ENCODE measurements at regions not wholly inside any gene's neighbourhood (a gene's known extent, or its start where the extent isn't known, plus 50 kb on each side); places are given as distances from the start of the nearest gene placed in this dataset.

DNA sequence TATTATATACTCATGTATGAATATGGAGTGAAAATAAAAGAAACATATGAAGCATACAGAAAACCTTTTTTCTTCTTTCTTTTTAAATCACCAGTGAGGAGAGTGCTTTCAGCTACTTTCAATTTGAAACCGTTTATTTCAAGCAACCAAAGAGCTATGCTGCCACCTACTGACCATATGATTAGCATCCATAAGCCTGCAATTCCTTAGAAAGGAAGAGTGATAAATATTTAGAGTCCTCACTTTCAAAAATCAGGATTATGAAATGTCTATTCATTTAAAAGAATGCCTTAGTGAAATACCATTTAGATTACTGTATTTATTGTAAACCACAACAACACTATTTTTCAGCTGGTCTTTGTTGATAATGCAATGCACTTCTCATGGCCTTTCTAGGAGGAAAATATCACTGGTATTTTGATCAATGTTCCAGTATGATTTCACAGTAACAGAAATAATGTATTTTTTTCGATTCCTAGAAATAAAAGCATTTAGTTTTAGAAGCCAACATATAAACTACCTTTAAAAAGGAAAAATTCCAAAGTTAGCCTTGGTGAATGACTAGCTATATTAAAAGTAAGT is 667.6 kb downstream of the PCDH18 start:
- TF ChIP-seq CTCF (IDR thresholded peaks at IDR 0.05) = peak; percentile 80
- no peak for TF ChIP-seq ZFX (IDR thresholded peaks at IDR 0.05; ENCODE audit: borderline replicate concordance)
- H3K27ac ChIP-seq = no peak overlapping the region

GRCh38 chr4:136863756-136864155 is 668.5 kb downstream of the PCDH18 start:
- no peak overlapping the region for H3K27ac ChIP-seq
- TF ChIP-seq ZFX (IDR thresholded peaks at IDR 0.05; ENCODE audit: borderline replicate concordance) (no peak), CTCF (IDR thresholded peaks at IDR 0.05) (no peak)

DNA sequence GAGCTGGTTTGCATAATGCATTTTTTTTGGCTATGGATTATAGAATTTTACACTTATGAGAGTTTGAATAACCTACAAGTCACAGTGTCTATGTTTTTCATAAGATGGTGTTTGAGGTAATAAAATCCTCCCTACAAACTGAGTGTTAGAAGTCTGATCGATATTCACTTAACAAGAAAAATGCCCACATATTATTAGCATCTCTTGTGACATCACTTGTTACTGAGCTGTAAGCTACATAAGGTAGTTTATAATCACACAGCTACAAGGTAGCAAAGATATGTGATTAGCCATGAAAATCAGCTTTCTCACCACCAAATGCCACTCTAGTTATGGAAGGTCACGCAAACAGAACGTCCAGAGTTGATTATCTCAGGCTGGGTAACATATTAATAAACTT is 669.6 kb downstream of the PCDH18 start:
- no peak overlapping the region for H3K27ac ChIP-seq
- TF ChIP-seq ZFX (IDR thresholded peaks at IDR 0.05; ENCODE audit: borderline replicate concordance) = no peak
- TF ChIP-seq CTCF (IDR thresholded peaks at IDR 0.05) = no peak

- H3K27ac ChIP-seq = no peak overlapping the region
- TF ChIP-seq CTCF (IDR thresholded peaks at IDR 0.05) (no peak), ZFX (IDR thresholded peaks at IDR 0.05; ENCODE audit: borderline replicate concordance) (no peak)
Measured at GRCh38 chr4:136861091-136861490, 671.2 kb downstream of the PCDH18 start.

DNA sequence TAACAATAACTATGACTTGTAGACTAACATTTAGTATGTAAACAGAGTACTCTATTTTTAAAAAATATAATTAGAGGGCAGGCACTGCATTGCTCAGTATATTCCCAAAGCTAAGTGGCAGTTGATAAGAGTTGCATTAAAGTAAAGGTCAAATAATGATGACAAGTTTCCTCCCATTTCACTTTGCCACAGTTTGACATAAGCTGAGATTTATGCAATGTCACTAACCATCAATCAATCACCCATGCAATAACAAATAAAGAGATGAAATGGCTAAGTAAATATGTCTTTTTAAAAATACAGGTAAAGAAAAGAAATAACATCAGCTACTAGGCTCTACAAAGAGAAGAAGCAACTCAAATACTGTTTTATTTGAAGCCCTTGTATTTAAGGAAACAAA is 673.4 kb downstream of the PCDH18 start:
- TF ChIP-seq ZFX (IDR thresholded peaks at IDR 0.05; ENCODE audit: borderline replicate concordance) = no peak
- H3K27ac ChIP-seq = no peak overlapping the region

DNA sequence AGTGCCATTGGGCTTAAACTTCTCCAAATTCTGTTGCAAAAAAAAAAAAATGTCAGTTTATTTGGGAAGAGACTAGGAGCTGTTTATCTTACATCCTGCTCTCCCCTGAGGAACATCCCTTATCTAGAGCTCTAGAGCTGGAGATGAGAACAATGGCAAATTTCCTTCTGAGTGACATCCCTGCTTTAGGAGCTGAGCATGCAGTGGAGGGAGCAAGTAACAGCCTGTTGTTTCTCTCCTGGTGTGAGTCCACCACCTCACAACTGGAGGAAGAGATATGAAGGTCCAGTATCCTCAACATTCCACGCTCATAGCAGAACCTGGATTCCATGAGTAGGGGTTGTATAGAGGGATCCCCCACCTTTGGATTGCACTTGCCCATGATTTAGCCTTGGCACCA is 676.4 kb downstream of the PCDH18 start:
- TF ChIP-seq ZFX (IDR thresholded peaks at IDR 0.05; ENCODE audit: borderline replicate concordance) = no peak
- no peak for TF ChIP-seq CTCF (IDR thresholded peaks at IDR 0.05)
- H3K27ac ChIP-seq = no peak overlapping the region

DNA sequence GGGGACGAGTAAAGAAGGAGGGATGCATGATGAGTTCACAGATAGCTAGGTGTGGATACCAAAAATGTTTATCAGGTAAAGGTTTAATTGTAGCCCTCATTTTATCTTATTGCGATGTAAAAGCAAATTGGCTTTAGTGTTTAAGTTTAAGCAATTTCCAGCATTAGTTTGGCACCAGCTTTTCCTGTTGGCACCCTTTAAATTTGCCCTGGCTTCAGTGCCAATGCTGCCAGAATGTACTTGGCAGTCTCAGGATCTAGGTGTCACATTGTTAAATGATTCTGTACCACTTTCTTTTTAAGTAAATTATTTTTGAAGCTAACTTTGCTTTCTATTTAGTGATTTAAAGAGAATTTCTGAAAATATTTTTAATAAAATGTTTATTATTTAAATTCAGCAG is 681.8 kb downstream of the PCDH18 start:
- no peak for TF ChIP-seq CTCF (IDR thresholded peaks at IDR 0.05)
- TF ChIP-seq ZFX (IDR thresholded peaks at IDR 0.05; ENCODE audit: borderline replicate concordance) = no peak
- no peak overlapping the region for H3K27ac ChIP-seq
